ENCODE measurements at regions not wholly inside any gene's neighbourhood (a gene's known extent, or its start where the extent isn't known, plus 50 kb on each side); places are given as distances from the start of the nearest gene placed in this dataset.
"Not testable (repeated sequence)": the region's sequence is repeated elsewhere in the genome, so short reads cannot be mapped to it uniquely, and the experiment has no call there.

GRCh38 chr18:29982218-29982617, 1060.3 kb downstream of the DSC3 start:
- no peak for DNase-seq

- DNase-seq: no peak
These were observed 1062.7 kb downstream of the DSC3 start for GRCh38 chr18:29979881-29980280.

- DNase-seq: no peak
These were observed 1072.7 kb downstream of the DSC3 start for GRCh38 chr18:29969876-29970275.

GRCh38 chr18:29962579-29962978, 1080.0 kb downstream of the DSC3 start:
- no peak for DNase-seq

GRCh38 chr18:29960539-29960938, 1082.0 kb downstream of the DSC3 start:
- DNase-seq: no peak

- DNase-seq: no peak
These were observed 1112.3 kb downstream of the DSC3 start for GRCh38 chr18:29930231-29930630.

GRCh38 chr18:29928081-29928480, 1114.5 kb downstream of the DSC3 start:
- no peak for DNase-seq

GRCh38 chr18:29925566-29925965, 1117.0 kb downstream of the DSC3 start:
- no peak for DNase-seq

- no peak for DNase-seq
These were observed 1130.2 kb downstream of the DSC3 start for GRCh38 chr18:29912351-29912750.

GRCh38 chr18:29892960-29893558, 1149.5 kb downstream of the DSC3 start:
- DNase-seq: no peak

- no peak for DNase-seq
These were observed 1159.4 kb downstream of the DSC3 start for GRCh38 chr18:29883114-29883513.

- no peak for DNase-seq
These were observed 1159.9 kb downstream of the DSC3 start for GRCh38 chr18:29882620-29883019.

GRCh38 chr18:29879763-29880162, 1162.8 kb downstream of the DSC3 start:
- DNase-seq: no peak

- DNase-seq: no peak
These were observed 1167.9 kb downstream of the DSC3 start for GRCh38 chr18:29874519-29875098.

- no peak for DNase-seq
These were observed 1169.3 kb downstream of the DSC3 start for GRCh38 chr18:29873211-29873610.

- DNase-seq: no peak
These were observed 1171.3 kb downstream of the DSC3 start for GRCh38 chr18:29871246-29871645.

- DNase-seq: no peak
These were observed 1179.7 kb downstream of the DSC3 start for GRCh38 chr18:29862824-29863223.

- no peak for DNase-seq
These were observed 1186.9 kb downstream of the DSC3 start for GRCh38 chr18:29855637-29856036.

- no peak for DNase-seq
These were observed 1189.4 kb downstream of the DSC3 start for GRCh38 chr18:29853126-29853525.

GRCh38 chr18:29849144-29849543, 1193.4 kb downstream of the DSC3 start:
- DNase-seq: no peak

- no peak for DNase-seq
These were observed 1200.9 kb downstream of the DSC3 start for GRCh38 chr18:29841631-29842030.

- no peak for DNase-seq
These were observed 1202.5 kb downstream of the DSC3 start for GRCh38 chr18:29840089-29840488.

- DNase-seq: not testable (repeated sequence)
These were observed 1203.6 kb downstream of the DSC3 start for GRCh38 chr18:29838961-29839360.

GRCh38 chr18:29838556-29838955, 1204.0 kb downstream of the DSC3 start:
- DNase-seq: no peak

- no peak for DNase-seq
These were observed 1218.9 kb downstream of the DSC3 start for GRCh38 chr18:29823671-29824070.

Measured in DMS153 (cell line).